ENCODE measurements at regions not wholly inside any gene's neighbourhood (a gene's known extent, or its start where the extent isn't known, plus 50 kb on each side); places are given as distances from the start of the nearest gene placed in this dataset.

DNA sequence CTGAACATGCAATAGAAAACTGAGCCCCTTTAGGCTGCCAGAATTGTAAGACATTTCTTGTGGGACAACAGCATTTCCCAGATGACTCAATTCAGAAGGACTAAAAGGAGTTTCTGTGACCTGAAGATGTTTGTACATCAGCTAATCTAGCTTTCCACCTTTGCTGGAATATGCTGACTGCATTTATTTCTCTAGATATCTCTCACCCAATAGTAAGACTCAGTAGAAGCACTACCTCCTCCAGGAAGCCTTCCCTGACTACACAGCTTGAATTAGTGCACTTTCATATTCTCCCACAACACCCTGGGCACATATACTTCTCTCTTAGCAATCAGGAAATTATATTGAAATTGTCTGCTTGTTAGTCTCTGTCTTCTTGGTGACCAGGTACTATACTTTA is 98.1 kb upstream of the BLID start (continued):
- TF ChIP-seq, protein P1, sequence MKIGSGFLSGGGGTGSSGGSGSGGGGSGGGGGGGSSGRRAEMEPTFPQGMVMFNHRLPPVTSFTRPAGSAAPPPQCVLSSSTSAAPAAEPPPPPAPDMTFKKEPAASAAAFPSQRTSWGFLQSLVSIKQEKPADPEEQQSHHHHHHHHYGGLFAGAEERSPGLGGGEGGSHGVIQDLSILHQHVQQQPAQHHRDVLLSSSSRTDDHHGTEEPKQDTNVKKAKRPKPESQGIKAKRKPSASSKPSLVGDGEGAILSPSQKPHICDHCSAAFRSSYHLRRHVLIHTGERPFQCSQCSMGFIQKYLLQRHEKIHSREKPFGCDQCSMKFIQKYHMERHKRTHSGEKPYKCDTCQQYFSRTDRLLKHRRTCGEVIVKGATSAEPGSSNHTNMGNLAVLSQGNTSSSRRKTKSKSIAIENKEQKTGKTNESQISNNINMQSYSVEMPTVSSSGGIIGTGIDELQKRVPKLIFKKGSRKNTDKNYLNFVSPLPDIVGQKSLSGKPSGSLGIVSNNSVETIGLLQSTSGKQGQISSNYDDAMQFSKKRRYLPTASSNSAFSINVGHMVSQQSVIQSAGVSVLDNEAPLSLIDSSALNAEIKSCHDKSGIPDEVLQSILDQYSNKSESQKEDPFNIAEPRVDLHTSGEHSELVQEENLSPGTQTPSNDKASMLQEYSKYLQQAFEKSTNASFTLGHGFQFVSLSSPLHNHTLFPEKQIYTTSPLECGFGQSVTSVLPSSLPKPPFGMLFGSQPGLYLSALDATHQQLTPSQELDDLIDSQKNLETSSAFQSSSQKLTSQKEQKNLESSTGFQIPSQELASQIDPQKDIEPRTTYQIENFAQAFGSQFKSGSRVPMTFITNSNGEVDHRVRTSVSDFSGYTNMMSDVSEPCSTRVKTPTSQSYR (CRISPR knock-in tag; IDR thresholded peaks at IDR 0.05): no peak
- TF ChIP-seq, protein P2, sequence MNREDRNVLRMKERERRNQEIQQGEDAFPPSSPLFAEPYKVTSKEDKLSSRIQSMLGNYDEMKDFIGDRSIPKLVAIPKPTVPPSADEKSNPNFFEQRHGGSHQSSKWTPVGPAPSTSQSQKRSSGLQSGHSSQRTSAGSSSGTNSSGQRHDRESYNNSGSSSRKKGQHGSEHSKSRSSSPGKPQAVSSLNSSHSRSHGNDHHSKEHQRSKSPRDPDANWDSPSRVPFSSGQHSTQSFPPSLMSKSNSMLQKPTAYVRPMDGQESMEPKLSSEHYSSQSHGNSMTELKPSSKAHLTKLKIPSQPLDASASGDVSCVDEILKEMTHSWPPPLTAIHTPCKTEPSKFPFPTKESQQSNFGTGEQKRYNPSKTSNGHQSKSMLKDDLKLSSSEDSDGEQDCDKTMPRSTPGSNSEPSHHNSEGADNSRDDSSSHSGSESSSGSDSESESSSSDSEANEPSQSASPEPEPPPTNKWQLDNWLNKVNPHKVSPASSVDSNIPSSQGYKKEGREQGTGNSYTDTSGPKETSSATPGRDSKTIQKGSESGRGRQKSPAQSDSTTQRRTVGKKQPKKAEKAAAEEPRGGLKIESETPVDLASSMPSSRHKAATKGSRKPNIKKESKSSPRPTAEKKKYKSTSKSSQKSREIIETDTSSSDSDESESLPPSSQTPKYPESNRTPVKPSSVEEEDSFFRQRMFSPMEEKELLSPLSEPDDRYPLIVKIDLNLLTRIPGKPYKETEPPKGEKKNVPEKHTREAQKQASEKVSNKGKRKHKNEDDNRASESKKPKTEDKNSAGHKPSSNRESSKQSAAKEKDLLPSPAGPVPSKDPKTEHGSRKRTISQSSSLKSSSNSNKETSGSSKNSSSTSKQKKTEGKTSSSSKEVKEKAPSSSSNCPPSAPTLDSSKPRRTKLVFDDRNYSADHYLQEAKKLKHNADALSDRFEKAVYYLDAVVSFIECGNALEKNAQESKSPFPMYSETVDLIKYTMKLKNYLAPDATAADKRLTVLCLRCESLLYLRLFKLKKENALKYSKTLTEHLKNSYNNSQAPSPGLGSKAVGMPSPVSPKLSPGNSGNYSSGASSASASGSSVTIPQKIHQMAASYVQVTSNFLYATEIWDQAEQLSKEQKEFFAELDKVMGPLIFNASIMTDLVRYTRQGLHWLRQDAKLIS (CRISPR knock-in tag; IDR thresholded peaks at IDR 0.05; ENCODE audit: borderline replicate concordance): no peak

DNA sequence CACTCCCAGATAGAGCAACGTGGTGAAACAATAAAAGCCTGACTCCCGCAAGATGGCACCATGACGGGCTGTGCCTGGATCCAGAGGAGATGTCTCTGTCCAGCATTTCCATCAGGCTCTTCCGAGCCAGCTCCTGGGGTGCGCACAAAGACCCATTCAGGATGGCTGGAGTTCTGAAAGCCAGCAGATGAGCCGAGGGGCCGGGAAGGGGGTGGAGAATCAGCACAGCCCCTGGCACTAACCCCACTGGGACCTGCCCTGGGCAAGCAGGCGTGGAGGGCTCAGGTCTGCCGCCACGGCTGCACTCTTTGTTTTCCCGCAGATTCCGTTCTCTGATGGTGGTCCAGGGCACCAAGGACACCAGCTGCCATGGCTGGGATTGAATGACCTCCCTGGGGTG is 97.2 kb upstream of the BLID start:
- Mint-ChIP-seq H3K27ac (no peak overlapping the region), H3K27me3 (ENCODE audit: low read depth) (no peaks in the 10 kb centered on the region), H3K36me3 (no peaks in the 10 kb centered on the region), H3K4me1 (peaks cover 26% of the 10 kb centered on the region), H3K4me3 (no peak overlapping the region), H3K9me3 (no peaks in the 10 kb centered on the region)
- TF ChIP-seq, protein P3, sequence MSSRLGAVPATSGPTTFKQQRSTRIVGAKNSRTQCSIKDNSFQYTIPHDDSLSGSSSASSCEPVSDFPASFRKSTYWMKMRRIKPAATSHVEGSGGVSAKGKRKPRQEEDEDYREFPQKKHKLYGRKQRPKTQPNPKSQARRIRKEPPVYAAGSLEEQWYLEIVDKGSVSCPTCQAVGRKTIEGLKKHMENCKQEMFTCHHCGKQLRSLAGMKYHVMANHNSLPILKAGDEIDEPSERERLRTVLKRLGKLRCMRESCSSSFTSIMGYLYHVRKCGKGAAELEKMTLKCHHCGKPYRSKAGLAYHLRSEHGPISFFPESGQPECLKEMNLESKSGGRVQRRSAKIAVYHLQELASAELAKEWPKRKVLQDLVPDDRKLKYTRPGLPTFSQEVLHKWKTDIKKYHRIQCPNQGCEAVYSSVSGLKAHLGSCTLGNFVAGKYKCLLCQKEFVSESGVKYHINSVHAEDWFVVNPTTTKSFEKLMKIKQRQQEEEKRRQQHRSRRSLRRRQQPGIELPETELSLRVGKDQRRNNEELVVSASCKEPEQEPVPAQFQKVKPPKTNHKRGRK (CRISPR knock-in tag; IDR thresholded peaks at IDR 0.05; ENCODE audit: borderline replicate concordance): no peak
- no peak for TF ChIP-seq ZNF219 (CRISPR knock-in tag; IDR thresholded peaks at IDR 0.05; ENCODE audit: borderline replicate concordance)
- TF ChIP-seq HMGA2 (CRISPR knock-in tag; IDR thresholded peaks at IDR 0.05): no peak
- no peak for TF ChIP-seq OVOL2 (CRISPR knock-in tag; IDR thresholded peaks at IDR 0.05; ENCODE audit: borderline replicate concordance)
- TF ChIP-seq PRRX2 (CRISPR knock-in tag; IDR thresholded peaks at IDR 0.05): no peak
- TF ChIP-seq, protein P4, sequence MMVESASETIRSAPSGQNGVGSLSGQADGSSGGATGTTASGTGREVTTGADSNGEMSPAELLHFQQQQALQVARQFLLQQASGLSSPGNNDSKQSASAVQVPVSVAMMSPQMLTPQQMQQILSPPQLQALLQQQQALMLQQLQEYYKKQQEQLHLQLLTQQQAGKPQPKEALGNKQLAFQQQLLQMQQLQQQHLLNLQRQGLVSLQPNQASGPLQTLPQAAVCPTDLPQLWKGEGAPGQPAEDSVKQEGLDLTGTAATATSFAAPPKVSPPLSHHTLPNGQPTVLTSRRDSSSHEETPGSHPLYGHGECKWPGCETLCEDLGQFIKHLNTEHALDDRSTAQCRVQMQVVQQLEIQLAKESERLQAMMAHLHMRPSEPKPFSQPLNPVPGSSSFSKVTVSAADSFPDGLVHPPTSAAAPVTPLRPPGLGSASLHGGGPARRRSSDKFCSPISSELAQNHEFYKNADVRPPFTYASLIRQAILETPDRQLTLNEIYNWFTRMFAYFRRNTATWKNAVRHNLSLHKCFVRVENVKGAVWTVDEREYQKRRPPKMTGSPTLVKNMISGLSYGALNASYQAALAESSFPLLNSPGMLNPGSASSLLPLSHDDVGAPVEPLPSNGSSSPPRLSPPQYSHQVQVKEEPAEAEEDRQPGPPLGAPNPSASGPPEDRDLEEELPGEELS (CRISPR knock-in tag; IDR thresholded peaks at IDR 0.05): no peak
- TF ChIP-seq GTF2I (CRISPR knock-in tag; conservative IDR thresholded peaks at IDR 0.05): no peak
- TF ChIP-seq, protein P5, sequence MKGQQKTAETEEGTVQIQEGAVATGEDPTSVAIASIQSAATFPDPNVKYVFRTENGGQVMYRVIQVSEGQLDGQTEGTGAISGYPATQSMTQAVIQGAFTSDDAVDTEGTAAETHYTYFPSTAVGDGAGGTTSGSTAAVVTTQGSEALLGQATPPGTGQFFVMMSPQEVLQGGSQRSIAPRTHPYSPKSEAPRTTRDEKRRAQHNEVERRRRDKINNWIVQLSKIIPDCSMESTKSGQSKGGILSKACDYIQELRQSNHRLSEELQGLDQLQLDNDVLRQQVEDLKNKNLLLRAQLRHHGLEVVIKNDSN (CRISPR knock-in tag; IDR thresholded peaks at IDR 0.05): no peak
- no peak for TF ChIP-seq ZNF232 (CRISPR knock-in tag; IDR thresholded peaks at IDR 0.05)
- CTCF ChIA-PET: interaction anchor here (0.7 to 1.1 kb wide), 3 partner anchors 76 to 293 kb away, joined by 3 to 4 read pairs (median 3); no protein-coding TSS in a partner anchor
- POLR2A ChIA-PET: no interaction called here
- ATAC-seq: no peak
- no peak for DNase-seq (ENCODE audit: low spot score)

DNA sequence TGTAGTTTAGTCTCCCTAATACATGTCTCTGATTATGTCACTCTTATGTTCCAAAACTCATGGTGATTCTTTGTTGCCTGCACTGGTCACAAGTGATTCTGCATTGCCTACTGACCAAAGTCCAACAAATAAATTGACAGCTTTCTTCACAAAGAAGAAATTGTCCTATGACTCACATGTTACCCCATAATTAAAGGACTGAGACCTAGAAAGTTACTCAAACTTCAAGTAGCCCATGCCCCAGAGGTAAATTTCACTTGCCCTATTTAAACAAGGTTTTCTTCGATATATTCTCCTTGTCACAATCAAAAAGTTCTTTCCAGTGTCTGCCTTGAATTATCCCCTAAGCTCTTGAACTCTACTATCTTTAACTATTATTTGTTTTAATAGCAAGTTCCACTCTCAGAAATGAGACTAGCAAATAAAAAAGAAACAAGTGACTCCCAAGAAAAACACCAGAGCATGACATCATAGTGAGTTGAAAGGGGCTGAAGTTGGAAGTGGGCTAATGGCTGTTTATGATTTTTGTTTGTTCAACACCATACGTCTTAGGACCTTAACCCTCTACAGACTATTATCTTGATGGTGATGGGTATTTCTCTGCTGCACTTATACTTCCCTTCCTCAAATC is 94.5 kb upstream of the BLID start:
- POLR2A ChIA-PET: interaction anchor here (0.6 to 0.7 kb wide), 2 partner anchors 88 to 102 kb away, joined by 4 to 9 read pairs; no protein-coding TSS in a partner anchor
- CTCF ChIA-PET: no interaction called here
- no peak for DNase-seq (ENCODE audit: low spot score)
- no peaks in the 10 kb centered on the region for H3K27me3 Mint-ChIP-seq (ENCODE audit: low read depth)
- H3K27ac Mint-ChIP-seq: no peak overlapping the region
- no peaks in the 10 kb centered on the region for H3K9me3 Mint-ChIP-seq
- no peak overlapping the region for H3K4me3 Mint-ChIP-seq
- no peak for ATAC-seq
- H3K36me3 Mint-ChIP-seq: no peaks in the 10 kb centered on the region
- peaks cover 10% of the 10 kb centered on the region for H3K4me1 Mint-ChIP-seq
- TF ChIP-seq SMAD4 (CRISPR knock-in tag; IDR thresholded peaks at IDR 0.05) (no peak), JAZF1 (CRISPR knock-in tag; IDR thresholded peaks at IDR 0.05) (no peak)
- TF ChIP-seq, protein P6, sequence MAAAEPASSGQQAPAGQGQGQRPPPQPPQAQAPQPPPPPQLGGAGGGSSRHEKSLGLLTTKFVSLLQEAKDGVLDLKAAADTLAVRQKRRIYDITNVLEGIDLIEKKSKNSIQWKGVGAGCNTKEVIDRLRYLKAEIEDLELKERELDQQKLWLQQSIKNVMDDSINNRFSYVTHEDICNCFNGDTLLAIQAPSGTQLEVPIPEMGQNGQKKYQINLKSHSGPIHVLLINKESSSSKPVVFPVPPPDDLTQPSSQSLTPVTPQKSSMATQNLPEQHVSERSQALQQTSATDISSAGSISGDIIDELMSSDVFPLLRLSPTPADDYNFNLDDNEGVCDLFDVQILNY (CRISPR knock-in tag; IDR thresholded peaks at IDR 0.05): no peak
- TF ChIP-seq, protein P7, sequence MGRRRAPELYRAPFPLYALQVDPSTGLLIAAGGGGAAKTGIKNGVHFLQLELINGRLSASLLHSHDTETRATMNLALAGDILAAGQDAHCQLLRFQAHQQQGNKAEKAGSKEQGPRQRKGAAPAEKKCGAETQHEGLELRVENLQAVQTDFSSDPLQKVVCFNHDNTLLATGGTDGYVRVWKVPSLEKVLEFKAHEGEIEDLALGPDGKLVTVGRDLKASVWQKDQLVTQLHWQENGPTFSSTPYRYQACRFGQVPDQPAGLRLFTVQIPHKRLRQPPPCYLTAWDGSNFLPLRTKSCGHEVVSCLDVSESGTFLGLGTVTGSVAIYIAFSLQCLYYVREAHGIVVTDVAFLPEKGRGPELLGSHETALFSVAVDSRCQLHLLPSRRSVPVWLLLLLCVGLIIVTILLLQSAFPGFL (CRISPR knock-in tag; IDR thresholded peaks at IDR 0.05; ENCODE audit: borderline replicate concordance): no peak
- TF ChIP-seq, protein P3 (CRISPR knock-in tag; IDR thresholded peaks at IDR 0.05; ENCODE audit: borderline replicate concordance): no peak

Data from WTC11 (cell line).